T-helper 17 cell (primary cell): ENCODE measurements at regions not wholly inside any gene's neighbourhood (a gene's known extent, or its start where the extent isn't known, plus 50 kb on each side); places are given as distances from the start of the nearest gene placed in this dataset.
"Not testable (repeated sequence)": the region's sequence is repeated elsewhere in the genome, so short reads cannot be mapped to it uniquely, and the experiment has no call there.

Source experiments
- ATAC-seq: fragments of 150-1000 bp; cut with Tn5 transposase; 2 replicates; pipeline ENCODE4 v1.10.0; 2021; ENCODE audit warnings: mild to moderate bottlenecking, moderate library complexity
- DNase-seq, 3 donors: peaks; one replicate each; pipeline versions ENCODE4 v3.0.0 to v3.0.0-alpha.2; 2020 to 2021
- H3K9me3 ChIP-seq: one replicate; pipeline ENCODE4 v1.7.0; 2013; ENCODE audit warnings: low read length, mild to moderate bottlenecking; ENCODE audit not compliant: control insufficient read depth, poor library complexity, severe bottlenecking
- H3K27ac Mint-ChIP-seq: one replicate; pipeline ENCODE4 v1.8.0; 2022; ENCODE audit warnings: mild to moderate bottlenecking, moderate library complexity, mixed read lengths
- H3K27me3 Mint-ChIP-seq: one replicate; pipeline ENCODE4 v1.8.0; 2022; ENCODE audit warnings: mixed read lengths
- H3K36me3 Mint-ChIP-seq: one replicate; pipeline ENCODE4 v1.8.0; 2022; ENCODE audit warnings: low read depth, mixed read lengths
- H3K4me1 Mint-ChIP-seq: one replicate; pipeline ENCODE4 v1.8.0; 2022; ENCODE audit warnings: mild to moderate bottlenecking, mixed read lengths
- H3K4me3 Mint-ChIP-seq: one replicate; pipeline ENCODE4 v1.8.0; 2022; ENCODE audit warnings: mild to moderate bottlenecking, moderate library complexity, mixed read lengths

- no peaks in the 10 kb centered on the region for H3K9me3 ChIP-seq
- ATAC-seq: no peak
- no peaks in the 10 kb centered on the region for H3K27me3 Mint-ChIP-seq
These were observed 161.7 kb downstream of the SMARCA1 start for GRCh38 chrX:129361576-129361975.

GRCh38 chrX:129360175-129360574 lies 163.1 kb downstream of the SMARCA1 start:
- no peak overlapping the region for H3K27ac Mint-ChIP-seq
- ATAC-seq (peak; percentile 47), DNase-seq (peak in 2 of 3 donors; percentile 5 to 6)
- H3K9me3 ChIP-seq: no peaks in the 10 kb centered on the region
- no peaks in the 10 kb centered on the region for H3K36me3 Mint-ChIP-seq
- H3K4me3 Mint-ChIP-seq: no peak overlapping the region
- H3K4me1 Mint-ChIP-seq: no peaks in the 10 kb centered on the region
- H3K27me3 Mint-ChIP-seq: no peaks in the 10 kb centered on the region

More at GRCh38 chrX:129361576-129361975, 161.7 kb downstream of the SMARCA1 start:
- no peaks in the 10 kb centered on the region for H3K4me1 Mint-ChIP-seq
- H3K4me3 Mint-ChIP-seq: no peak overlapping the region
- no peak overlapping the region for H3K27ac Mint-ChIP-seq
- no peak for DNase-seq
- H3K36me3 Mint-ChIP-seq: no peaks in the 10 kb centered on the region

- Mint-ChIP-seq H3K36me3 (no peaks in the 10 kb centered on the region), H3K4me1 (no peaks in the 10 kb centered on the region), H3K27me3 (no peaks in the 10 kb centered on the region), H3K4me3 (no peak overlapping the region), H3K27ac (no peak overlapping the region)
- no peaks in the 10 kb centered on the region for H3K9me3 ChIP-seq
- DNase-seq (no peak), ATAC-seq (no peak)
These were observed 164.0 kb downstream of the SMARCA1 start for GRCh38 chrX:129359269-129359668.

GRCh38 chrX:129357428-129357827 lies 165.9 kb downstream of the SMARCA1 start:
- not testable (repeated sequence) for DNase-seq, H3K9me3 ChIP-seq, H3K36me3 Mint-ChIP-seq, H3K4me1 Mint-ChIP-seq, ATAC-seq, H3K27ac Mint-ChIP-seq, H3K4me3 Mint-ChIP-seq, H3K27me3 Mint-ChIP-seq

- H3K27ac Mint-ChIP-seq: no peak overlapping the region
- no peak overlapping the region for H3K4me3 Mint-ChIP-seq
- H3K27me3 Mint-ChIP-seq: no peaks in the 10 kb centered on the region
- ATAC-seq (no peak), DNase-seq (no peak)
- H3K4me1 Mint-ChIP-seq: no peaks in the 10 kb centered on the region
- H3K36me3 Mint-ChIP-seq: no peaks in the 10 kb centered on the region
- H3K9me3 ChIP-seq: no peaks in the 10 kb centered on the region
These were observed 176.0 kb downstream of the SMARCA1 start for GRCh38 chrX:129347291-129347690.

- H3K36me3 Mint-ChIP-seq: no peaks in the 10 kb centered on the region
- H3K27ac Mint-ChIP-seq: no peak overlapping the region
- no peaks in the 10 kb centered on the region for H3K4me1 Mint-ChIP-seq
- DNase-seq (no peak), ATAC-seq (no peak)
- H3K27me3 Mint-ChIP-seq: no peaks in the 10 kb centered on the region
- no peak overlapping the region for H3K4me3 Mint-ChIP-seq
- no peaks in the 10 kb centered on the region for H3K9me3 ChIP-seq
These were observed 176.7 kb downstream of the SMARCA1 start for GRCh38 chrX:129346574-129346973.

- not testable (repeated sequence) for H3K4me3 Mint-ChIP-seq, DNase-seq, H3K4me1 Mint-ChIP-seq, H3K36me3 Mint-ChIP-seq, H3K27ac Mint-ChIP-seq, H3K27me3 Mint-ChIP-seq, ATAC-seq, H3K9me3 ChIP-seq
These were observed 186.0 kb downstream of the SMARCA1 start for GRCh38 chrX:129337264-129337663.

- Mint-ChIP-seq H3K4me3 (no peak overlapping the region), H3K27me3 (peaks cover 5% of the 10 kb centered on the region), H3K27ac (no peak overlapping the region), H3K36me3 (no peaks in the 10 kb centered on the region), H3K4me1 (no peaks in the 10 kb centered on the region)
- H3K9me3 ChIP-seq: no peaks in the 10 kb centered on the region
- ATAC-seq: no peak
- DNase-seq: no peak
These were observed 200.2 kb downstream of the SMARCA1 start for GRCh38 chrX:129323115-129323514.

- no peaks in the 10 kb centered on the region for H3K36me3 Mint-ChIP-seq
- no peak for DNase-seq
- peaks cover 10% of the 10 kb centered on the region for H3K27me3 Mint-ChIP-seq
- no peak for ATAC-seq
- no peaks in the 10 kb centered on the region for H3K4me1 Mint-ChIP-seq
- no peaks in the 10 kb centered on the region for H3K9me3 ChIP-seq
- H3K27ac Mint-ChIP-seq: no peak overlapping the region
- H3K4me3 Mint-ChIP-seq: no peak overlapping the region
These were observed 204.9 kb downstream of the SMARCA1 start for GRCh38 chrX:129318375-129318774.

GRCh38 chrX:129316461-129316860 lies 206.8 kb downstream of the SMARCA1 start:
- ATAC-seq (no peak), DNase-seq (no peak)
- no peak overlapping the region for H3K27ac Mint-ChIP-seq
- H3K4me3 Mint-ChIP-seq: no peak overlapping the region
- peaks cover 10% of the 10 kb centered on the region for H3K27me3 Mint-ChIP-seq
- H3K36me3 Mint-ChIP-seq: no peaks in the 10 kb centered on the region
- no peaks in the 10 kb centered on the region for H3K9me3 ChIP-seq
- no peaks in the 10 kb centered on the region for H3K4me1 Mint-ChIP-seq

- Mint-ChIP-seq H3K27ac (no peak overlapping the region), H3K4me1 (no peaks in the 10 kb centered on the region), H3K36me3 (no peaks in the 10 kb centered on the region), H3K4me3 (no peak overlapping the region), H3K27me3 (no peaks in the 10 kb centered on the region)
- no peaks in the 10 kb centered on the region for H3K9me3 ChIP-seq
- DNase-seq: no peak
- no peak for ATAC-seq
These were observed 213.3 kb downstream of the SMARCA1 start for GRCh38 chrX:129310000-129310399.

- Mint-ChIP-seq H3K27ac (no peak overlapping the region), H3K4me3 (no peak overlapping the region)
These were observed 260.4 kb downstream of the SMARCA1 start for GRCh38 chrX:129262912-129263311.

GRCh38 chrX:129255516-129255915 lies 267.8 kb downstream of the SMARCA1 start:
- ATAC-seq, H3K4me3 Mint-ChIP-seq, H3K4me1 Mint-ChIP-seq, H3K36me3 Mint-ChIP-seq, H3K9me3 ChIP-seq, H3K27ac Mint-ChIP-seq, DNase-seq, H3K27me3 Mint-ChIP-seq: not testable (repeated sequence)

More at GRCh38 chrX:129262912-129263311, 260.4 kb downstream of the SMARCA1 start:
- DNase-seq (no peak), ATAC-seq (no peak)
- no peaks in the 10 kb centered on the region for H3K27me3 Mint-ChIP-seq
- no peaks in the 10 kb centered on the region for H3K36me3 Mint-ChIP-seq
- H3K4me1 Mint-ChIP-seq: no peaks in the 10 kb centered on the region
- H3K9me3 ChIP-seq: no peaks in the 10 kb centered on the region

- H3K27ac Mint-ChIP-seq: no peak overlapping the region
- ATAC-seq: no peak
These were observed 273.7 kb downstream of the SMARCA1 start for GRCh38 chrX:129249563-129249962.

More at GRCh38 chrX:129249563-129249962, 273.7 kb downstream of the SMARCA1 start:
- Mint-ChIP-seq H3K4me1 (no peaks in the 10 kb centered on the region), H3K27me3 (no peaks in the 10 kb centered on the region), H3K36me3 (no peaks in the 10 kb centered on the region), H3K4me3 (no peak overlapping the region)
- no peak for DNase-seq
- no peaks in the 10 kb centered on the region for H3K9me3 ChIP-seq
